Lower lobe of right lung (tissue), 2 donors: ENCODE measurements at regions not wholly inside any gene's neighbourhood (a gene's known extent, or its start where the extent isn't known, plus 50 kb on each side); places are given as distances from the start of the nearest gene placed in this dataset.

ENCODE experiments used
- ATAC-seq, 2 donors: fragments of 200-7000 bp; cut with Tn5 transposase; one replicate each; pipeline ENCODE4 v1.9.1; 2020 to 2022; ENCODE audit warnings: mild to moderate bottlenecking in 2 of 2, moderate library complexity in 2 of 2
- DNase-seq: peaks from one replicate; pipeline ENCODE4 v3.0.0-alpha.2; 2020
- H3K27ac ChIP-seq: fragments of 200-600 bp; one replicate; pipeline ENCODE4 v1.8.0; 2022
- H3K27me3 ChIP-seq: fragments of 200-600 bp; one replicate; pipeline ENCODE4 v1.8.0; 2022; ENCODE audit warnings: low read depth
- H3K36me3 ChIP-seq: fragments of 200-600 bp; one replicate; pipeline ENCODE4 v1.8.0; 2022; ENCODE audit warnings: mild to moderate bottlenecking
- H3K4me1 ChIP-seq: fragments of 200-600 bp; one replicate; pipeline ENCODE4 v1.8.0; 2022
- H3K4me3 ChIP-seq: fragments of 200-600 bp; one replicate; pipeline ENCODE4 v1.8.0; 2022; ENCODE audit warnings: mild to moderate bottlenecking
- H3K9me3 ChIP-seq: fragments of 200-600 bp; one replicate; pipeline ENCODE4 v1.8.0; 2022
- CTCF ChIP-seq: fragments of 200-600 bp; IDR thresholded peaks from one replicate; pipeline ENCODE4 v1.8.0; 2022; ENCODE audit warnings: antibody characterized with exemption, mild to moderate bottlenecking
- intact Hi-C: fragments of 100-400 bp; cut with DNase I; formaldehyde crosslinking; loops from one replicate; pipeline ENCODE4 v1.11.0; 2022
- donor health status: DM: no; HTN: yes; CAD: no; lungs with severe emphysema.

- no peaks in the 10 kb centered on the region for H3K36me3 ChIP-seq
- H3K9me3 ChIP-seq = no peaks in the 10 kb centered on the region
- no peak for TF ChIP-seq CTCF
- no peaks in the 10 kb centered on the region for H3K4me1 ChIP-seq
- no peak overlapping the region for H3K27ac ChIP-seq
- no peak overlapping the region for H3K4me3 ChIP-seq
- intact Hi-C loops = no loop called here
- ATAC-seq (no peak), DNase-seq (no peak)
- H3K27me3 ChIP-seq = no peaks in the 10 kb centered on the region
These were observed 212.0 kb downstream of the DMRT2 start for GRCh38 chr9:1261879-1262766.

DNA sequence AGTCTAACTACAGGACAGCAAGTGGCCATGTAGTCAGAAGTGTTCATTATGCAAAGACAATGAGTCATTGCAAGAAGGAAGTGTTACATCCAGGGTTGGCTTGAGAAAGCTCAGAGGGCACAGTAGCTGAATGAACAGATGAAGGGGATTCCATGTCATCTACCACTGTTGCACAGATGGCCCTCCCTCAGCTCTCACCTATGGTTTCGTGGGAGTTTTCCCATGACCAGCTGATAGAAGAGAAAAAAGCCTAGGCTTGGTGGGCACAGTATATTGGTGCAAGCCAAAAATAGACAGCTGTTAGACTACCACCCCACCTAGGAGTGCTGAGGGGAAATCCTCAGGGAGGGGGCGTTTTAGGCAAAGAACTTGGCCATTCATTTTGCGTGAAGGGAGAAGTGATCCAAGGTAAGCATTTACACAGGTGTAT lies 217.0 kb downstream of the DMRT2 start:
- DNase-seq = no peak
- no peak for ATAC-seq
- Histone ChIP-seq H3K36me3 (no peaks in the 10 kb centered on the region), H3K27me3 (no peaks in the 10 kb centered on the region), H3K4me3 (no peak overlapping the region), H3K27ac (no peak overlapping the region), H3K9me3 (no peaks in the 10 kb centered on the region), H3K4me1 (no peaks in the 10 kb centered on the region)
- no peak for TF ChIP-seq CTCF
- intact Hi-C loops = no loop called here

GRCh38 chr9:1267581-1267980 lies 217.4 kb downstream of the DMRT2 start:
- ATAC-seq (peak in 1 of 2 donors; percentile 44), DNase-seq (no peak)
- intact Hi-C loops = no loop called here
- Histone ChIP-seq H3K27ac (no peak overlapping the region), H3K4me3 (no peak overlapping the region), H3K4me1 (no peaks in the 10 kb centered on the region), H3K9me3 (no peaks in the 10 kb centered on the region), H3K36me3 (no peaks in the 10 kb centered on the region), H3K27me3 (no peaks in the 10 kb centered on the region)
- no peak for TF ChIP-seq CTCF

- no peak for DNase-seq
- intact Hi-C loops = no loop called here
- no peak for ATAC-seq
These were observed 219.6 kb downstream of the DMRT2 start for GRCh38 chr9:1269533-1270315.

DNA sequence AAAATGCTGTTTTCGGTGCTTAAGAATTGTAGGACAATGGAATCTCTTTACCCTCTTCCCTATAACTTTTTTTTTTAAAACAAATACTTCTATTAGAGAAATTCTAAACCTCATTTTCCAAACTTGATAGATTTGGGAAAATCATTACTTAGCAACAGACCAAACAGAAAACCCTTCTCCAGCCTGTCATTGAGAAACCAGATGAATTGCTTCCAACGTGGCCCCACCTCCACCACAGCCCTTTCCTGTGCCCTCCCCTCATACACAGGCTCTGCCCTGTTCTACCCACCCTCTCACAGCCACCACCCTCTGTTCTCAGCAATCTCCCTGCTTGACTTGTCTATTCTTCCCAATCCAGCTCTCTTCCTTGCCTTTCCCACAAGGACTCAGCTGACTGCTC lies 221.2 kb downstream of the DMRT2 start:
- no peak overlapping the region for H3K27ac ChIP-seq
- intact Hi-C loops = no loop called here
- ATAC-seq (no peak), DNase-seq (no peak)
- H3K36me3 ChIP-seq = no peaks in the 10 kb centered on the region
- no peaks in the 10 kb centered on the region for H3K9me3 ChIP-seq
- no peak overlapping the region for H3K4me3 ChIP-seq
- H3K4me1 ChIP-seq = no peaks in the 10 kb centered on the region
- H3K27me3 ChIP-seq = no peaks in the 10 kb centered on the region
- no peak for TF ChIP-seq CTCF

More at GRCh38 chr9:1269533-1270315, 219.6 kb downstream of the DMRT2 start:
- H3K27ac ChIP-seq = no peak overlapping the region
- no peak overlapping the region for H3K4me3 ChIP-seq
- no peaks in the 10 kb centered on the region for H3K36me3 ChIP-seq
- no peak for TF ChIP-seq CTCF
- H3K4me1 ChIP-seq = no peaks in the 10 kb centered on the region
- no peaks in the 10 kb centered on the region for H3K27me3 ChIP-seq
- no peaks in the 10 kb centered on the region for H3K9me3 ChIP-seq
